OCI-LY3 (cell line): ENCODE measurements at regions not wholly inside any gene's neighbourhood (a gene's known extent, or its start where the extent isn't known, plus 50 kb on each side); places are given as distances from the start of the nearest gene placed in this dataset.

Experiments
- H2AFZ ChIP-seq: fragments of 200-600, 300-600 bp; shearing (Covaris generic); 2 replicates; pipeline ENCODE4 v1.6.0; 2014; ENCODE audit warnings: antibody characterized with exemption, low read depth, low read length
- H3K27ac ChIP-seq: fragments of 200-600, 300-600 bp; sonication (generic); 2 replicates; pipeline ENCODE4 v1.5.1; 2014; ENCODE audit warnings: mild to moderate bottlenecking, low read length, moderate library complexity, mixed read lengths
- H3K27me3 ChIP-seq: fragments of 200-600, 300-600 bp; sonication (generic); 2 replicates; pipeline ENCODE4 v1.6.1; 2014; ENCODE audit warnings: low read depth, low read length, mixed read lengths
- H3K36me3 ChIP-seq: fragments of 200-600, 300-600 bp; sonication (generic); replicated peaks from 2 replicates; pipeline ENCODE3; 2014; ENCODE audit warnings: low read depth, low read length, mixed read lengths
- H3K4me1 ChIP-seq: fragments of 300-600, 200-600 bp; sonication (generic); 2 replicates; pipeline ENCODE4 v1.6.1; 2014; ENCODE audit warnings: low read length, mixed read lengths
- H3K4me2 ChIP-seq: fragments of 200-600, 300-600 bp; sonication (generic); 2 replicates; pipeline ENCODE4 v1.6.1; 2014; ENCODE audit warnings: low read length, mixed read lengths
- H3K4me3 ChIP-seq: fragments of 300-600, 200-600 bp; sonication (generic); 2 replicates; pipeline ENCODE4 v1.5.1; 2014; ENCODE audit warnings: antibody characterized with exemption, mild to moderate bottlenecking, low read length, moderate library complexity
- H3K79me2 ChIP-seq: fragments of 300-600, 200-600 bp; shearing (Covaris generic); 2 replicates; pipeline ENCODE4 v1.6.1; 2014; ENCODE audit warnings: mild to moderate bottlenecking, low read length, mixed read lengths
- H3K9ac ChIP-seq: fragments of 300-600, 200-600 bp; shearing (Covaris generic); 2 replicates; pipeline ENCODE4 v1.6.0; 2014; ENCODE audit warnings: mild to moderate bottlenecking, low read length, moderate library complexity
- H3K9me3 ChIP-seq: fragments of 200-600, 300-600 bp; shearing (Covaris generic); 2 replicates; pipeline ENCODE4 v1.6.1; 2014; ENCODE audit warnings: low read length, mixed read lengths; ENCODE audit not compliant: insufficient read depth
- H4K20me1 ChIP-seq: fragments of 200-600, 300-600 bp; sonication (generic); 2 replicates; pipeline ENCODE4 v1.6.1; 2016; ENCODE audit warnings: low read length, mixed read lengths; ENCODE audit not compliant: insufficient read depth
- CTCF ChIP-seq: fragments of 200-600, 300-600 bp; sonication (generic); IDR thresholded peaks from 2 replicates; pipeline ENCODE4 v1.5.1; 2014; ENCODE audit warnings: antibody characterized with exemption, low read length, low read depth
- EZH2phosphoT487 ChIP-seq: fragments of 200-600 bp; shearing (Covaris generic); IDR thresholded peaks from 2 replicates; pipeline ENCODE4 v1.6.1; 2018; ENCODE audit warnings: antibody characterized with exemption, mixed run types, low read depth

- H4K20me1 ChIP-seq = no peaks in the 10 kb centered on the region
- no peak overlapping the region for H3K4me2 ChIP-seq
- H3K27ac ChIP-seq = no peak overlapping the region
- no peak overlapping the region for H3K9ac ChIP-seq
- no peaks in the 10 kb centered on the region for H3K9me3 ChIP-seq
- no peaks in the 10 kb centered on the region for H3K27me3 ChIP-seq
- H3K4me1 ChIP-seq = no peaks in the 10 kb centered on the region
- no peaks in the 10 kb centered on the region for H3K79me2 ChIP-seq
- no peak overlapping the region for H3K4me3 ChIP-seq
- TF ChIP-seq EZH2phosphoT487 (no peak), CTCF (no peak)
- H2AFZ ChIP-seq = no peak overlapping the region
- H3K36me3 ChIP-seq = peaks cover under 1% of the 10 kb centered on the region
Observed at GRCh38 chr5:159571501-159572244, 241.4 kb upstream of the IL12B start.

- Histone ChIP-seq H3K79me2 (no peaks in the 10 kb centered on the region), H3K36me3 (peaks cover 4% of the 10 kb centered on the region), H2AFZ (no peak overlapping the region), H3K27ac (no peak overlapping the region), H3K4me2 (no peak overlapping the region), H3K4me3 (no peak overlapping the region), H3K27me3 (no peaks in the 10 kb centered on the region), H3K9ac (no peak overlapping the region), H3K9me3 (no peaks in the 10 kb centered on the region), H4K20me1 (no peaks in the 10 kb centered on the region), H3K4me1 (no peaks in the 10 kb centered on the region)
- TF ChIP-seq EZH2phosphoT487 (no peak), CTCF (no peak)
Observed at GRCh38 chr5:159576902-159577301, 246.6 kb upstream of the IL12B start.

GRCh38 chr5:159581502-159582249, 251.4 kb upstream of the IL12B start:
- no peak overlapping the region for H2AFZ ChIP-seq
- no peaks in the 10 kb centered on the region for H3K79me2 ChIP-seq
- no peak for TF ChIP-seq EZH2phosphoT487
- no peak for TF ChIP-seq CTCF
- no peaks in the 10 kb centered on the region for H4K20me1 ChIP-seq
- no peak overlapping the region for H3K9ac ChIP-seq
- no peaks in the 10 kb centered on the region for H3K4me1 ChIP-seq
- H3K27ac ChIP-seq = no peak overlapping the region
- H3K27me3 ChIP-seq = no peaks in the 10 kb centered on the region
- no peak overlapping the region for H3K4me2 ChIP-seq
- peaks cover 16% of the 10 kb centered on the region for H3K36me3 ChIP-seq
- no peaks in the 10 kb centered on the region for H3K9me3 ChIP-seq
- H3K4me3 ChIP-seq = no peak overlapping the region

GRCh38 chr5:159582756-159583541, 252.7 kb upstream of the IL12B start:
- Histone ChIP-seq H3K27me3 (no peaks in the 10 kb centered on the region), H3K9ac (no peak overlapping the region), H3K9me3 (no peaks in the 10 kb centered on the region), H3K4me3 (no peak overlapping the region), H3K27ac (no peak overlapping the region), H3K79me2 (no peaks in the 10 kb centered on the region), H3K4me2 (no peak overlapping the region), H3K4me1 (no peaks in the 10 kb centered on the region), H3K36me3 (peaks cover 13% of the 10 kb centered on the region), H2AFZ (no peak overlapping the region), H4K20me1 (no peaks in the 10 kb centered on the region)
- TF ChIP-seq EZH2phosphoT487 (no peak), CTCF (no peak)
